Activated CD8-positive, alpha-beta memory T cell treated with anti-CD3 and anti-CD28 coated beads, Interleukin-2, amount 50 U/mL, for 1 hour (primary cell): ENCODE measurements at regions not wholly inside any gene's neighbourhood (a gene's known extent, or its start where the extent isn't known, plus 50 kb on each side); places are given as distances from the start of the nearest gene placed in this dataset.
"Not testable (repeated sequence)": the region's sequence is repeated elsewhere in the genome, so short reads cannot be mapped to it uniquely, and the experiment has no call there.

ENCODE experiments used
- DNase-seq: peaks from one replicate; pipeline ENCODE4 v3.0.0-alpha.2; 2020; ENCODE audit errors: extremely low read depth

DNA sequence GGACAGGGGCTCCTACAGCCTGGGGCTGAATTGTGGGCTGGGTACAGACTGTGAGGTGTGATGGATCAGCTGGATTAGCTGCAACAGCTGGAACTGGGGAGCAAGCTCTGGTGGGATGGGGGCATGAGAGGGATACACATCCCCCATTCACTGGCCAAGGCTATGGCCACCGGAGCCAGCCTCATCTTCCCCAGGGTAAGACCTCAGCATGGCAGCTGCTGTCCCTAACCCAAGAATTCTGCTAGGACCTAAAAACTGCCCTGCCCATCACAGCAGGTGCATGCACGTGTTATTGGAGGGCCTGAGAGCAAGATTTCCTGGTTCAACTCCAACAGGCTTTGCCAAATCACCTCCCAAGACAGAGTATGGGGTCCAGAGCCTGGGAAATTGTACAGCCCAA lies 258.6 kb upstream of the AGTR2 start:
- no peak for DNase-seq

- no peak for DNase-seq
These were observed 258.1 kb upstream of the AGTR2 start for GRCh38 chrX:115912372-115912897.

- DNase-seq: no peak
These were observed 257.0 kb upstream of the AGTR2 start for GRCh38 chrX:115913575-115913974.

GRCh38 chrX:115915625-115916024 lies 254.9 kb upstream of the AGTR2 start:
- not testable (repeated sequence) for DNase-seq

GRCh38 chrX:115929480-115929879 lies 241.1 kb upstream of the AGTR2 start:
- DNase-seq: no peak

DNA sequence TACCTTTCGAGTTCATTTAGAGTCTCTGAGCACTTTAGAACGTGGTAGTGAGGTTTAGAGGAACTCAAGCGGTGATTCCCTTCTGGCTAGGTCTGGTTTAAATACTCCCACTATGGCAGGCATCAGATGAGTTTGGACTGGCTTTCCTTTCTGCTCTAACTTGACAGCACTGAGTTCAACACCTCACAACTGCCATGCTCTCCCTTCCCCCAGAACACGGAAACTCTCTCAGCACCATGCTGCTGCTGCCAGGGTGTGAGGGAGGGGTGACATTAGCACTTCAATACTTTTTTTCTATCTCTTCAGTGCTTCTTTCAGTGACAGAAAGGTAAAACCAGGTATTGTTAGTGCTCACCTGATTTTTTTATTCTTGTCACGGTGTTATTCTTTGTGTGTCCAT lies 234.5 kb upstream of the AGTR2 start:
- DNase-seq: no peak

DNA sequence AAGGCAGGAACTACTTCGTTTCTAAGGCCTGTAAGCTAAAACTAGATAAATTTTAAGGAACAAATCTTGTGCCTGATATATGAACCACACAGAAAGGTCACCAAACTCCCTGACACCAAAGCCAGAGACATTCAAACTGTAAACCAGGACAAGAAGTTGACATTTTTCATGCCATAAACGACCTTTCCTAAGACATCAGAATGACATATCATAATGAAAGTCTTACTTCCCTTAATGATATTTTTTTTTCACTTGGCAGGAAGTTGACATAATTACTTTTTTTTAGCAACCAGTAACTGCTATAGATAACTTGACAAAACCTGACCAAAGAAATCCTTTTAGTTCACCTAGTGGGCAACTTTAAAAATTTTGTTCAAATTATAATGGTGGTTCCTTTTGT lies 231.5 kb upstream of the AGTR2 start:
- DNase-seq: no peak

DNA sequence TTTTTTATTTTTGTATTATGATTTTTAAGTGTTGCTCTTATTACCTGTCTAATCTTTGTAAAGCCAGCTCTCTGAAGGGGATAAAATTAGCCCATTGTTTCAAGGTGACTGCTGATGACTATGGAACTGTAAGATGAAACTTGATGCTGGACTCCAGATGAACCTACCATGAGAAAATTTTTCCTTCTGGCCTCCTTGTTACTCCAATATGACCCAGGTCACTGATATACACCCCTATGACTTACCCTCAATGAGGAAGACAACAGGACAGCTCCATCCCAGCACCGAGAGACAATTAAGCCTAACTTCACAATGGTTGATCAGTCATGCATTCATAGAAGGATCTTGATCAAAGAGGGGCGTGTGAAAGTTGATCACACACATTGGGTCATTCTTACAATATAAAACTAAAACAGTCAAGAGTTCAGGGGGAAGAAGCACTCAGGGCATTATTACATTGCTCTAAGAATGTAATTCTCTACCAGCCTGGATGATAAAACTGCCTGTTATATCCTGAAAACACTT lies 230.8 kb upstream of the AGTR2 start:
- no peak for DNase-seq

DNA sequence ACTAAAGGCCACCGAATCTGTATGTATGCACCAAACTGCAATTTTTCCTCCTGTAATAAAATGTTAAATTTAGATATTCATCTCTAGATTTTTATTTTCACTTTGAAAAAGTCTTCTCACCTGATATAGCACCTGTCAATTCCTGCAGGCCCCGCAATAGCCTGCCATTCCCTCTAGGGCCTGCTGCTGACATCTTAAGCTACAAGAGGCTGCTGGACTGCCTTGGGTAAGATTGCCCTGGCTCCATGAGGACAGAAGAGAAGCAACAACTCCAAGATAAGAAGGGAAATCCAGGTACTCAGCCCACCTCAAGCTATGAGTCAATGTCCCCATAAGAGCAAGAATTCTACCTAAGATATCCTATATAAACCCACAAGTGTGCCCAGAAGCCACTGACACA lies 230.2 kb upstream of the AGTR2 start:
- no peak for DNase-seq

- peak; percentile 10 for DNase-seq
These were observed 229.6 kb upstream of the AGTR2 start for GRCh38 chrX:115940888-115941332.

- DNase-seq: no peak
These were observed 229.2 kb upstream of the AGTR2 start for GRCh38 chrX:115941388-115941787.

GRCh38 chrX:115946059-115946458 lies 224.5 kb upstream of the AGTR2 start:
- no peak for DNase-seq

- DNase-seq: no peak
These were observed 222.3 kb upstream of the AGTR2 start for GRCh38 chrX:115948018-115948923.

GRCh38 chrX:115949900-115950822 lies 220.4 kb upstream of the AGTR2 start:
- no peak for DNase-seq

DNA sequence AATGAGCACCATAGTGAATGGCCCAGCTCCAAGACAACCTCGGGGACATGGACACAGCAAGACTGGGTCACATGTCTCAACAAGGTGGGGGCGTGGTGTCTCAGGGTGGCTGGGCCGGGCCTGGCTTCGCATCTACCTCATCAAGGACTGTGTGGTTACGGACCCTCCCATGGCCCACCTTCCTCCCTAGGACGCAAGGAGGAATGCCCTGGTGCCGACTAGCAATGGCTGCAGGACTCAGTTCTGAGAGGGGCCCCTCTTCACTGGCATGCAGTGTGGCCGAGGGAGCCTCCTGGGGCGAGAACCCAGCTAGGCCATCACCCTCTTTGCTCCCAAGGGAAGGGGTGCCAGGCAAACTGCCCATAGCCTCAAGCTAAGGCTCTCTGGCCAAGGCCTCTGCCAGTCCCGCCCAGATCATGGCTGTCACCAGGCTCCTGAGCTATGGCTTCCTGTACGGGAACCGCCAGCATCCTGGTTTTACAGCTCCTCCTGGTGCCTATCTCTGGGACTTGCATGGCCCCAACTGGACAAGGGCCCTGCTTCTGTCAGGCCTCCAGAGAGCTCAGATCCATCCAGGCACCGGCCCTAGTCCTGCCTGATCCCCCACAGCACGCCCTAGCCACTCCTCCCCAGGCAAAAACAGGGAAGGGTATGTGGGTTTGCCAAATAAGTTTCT lies 218.0 kb upstream of the AGTR2 start:
- no peak for DNase-seq

DNA sequence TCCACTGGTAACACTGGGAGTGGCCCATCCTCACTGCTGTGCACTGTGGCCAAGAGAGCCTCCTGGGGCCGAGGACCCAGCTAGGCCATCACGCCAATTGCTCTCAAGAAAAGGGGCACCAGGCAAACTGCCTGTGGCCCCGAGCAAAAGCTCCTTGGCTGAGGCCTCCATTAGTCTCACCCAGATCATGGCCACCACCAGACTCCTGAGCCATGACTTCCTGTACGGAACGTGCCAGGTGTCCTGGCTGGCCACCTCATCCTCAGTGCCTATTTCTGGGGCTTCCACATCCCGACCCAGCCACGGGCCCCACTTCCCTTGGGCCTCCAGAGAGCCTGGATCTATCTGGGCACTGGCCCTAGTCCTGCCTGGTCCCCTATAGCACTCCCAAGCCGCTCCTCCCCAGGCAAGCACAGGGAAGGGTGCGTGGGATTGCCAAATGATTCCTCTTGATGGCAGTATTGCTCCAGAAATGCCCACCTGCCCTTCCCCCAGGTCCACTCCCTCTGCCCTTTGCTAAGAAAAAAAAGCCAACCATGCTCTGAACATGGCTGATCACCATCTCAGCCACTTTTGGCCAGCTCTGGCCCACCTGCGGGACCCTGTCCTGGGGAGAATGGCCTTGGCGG lies 212.6 kb upstream of the AGTR2 start:
- DNase-seq: no peak

- DNase-seq: no peak
These were observed 211.7 kb upstream of the AGTR2 start for GRCh38 chrX:115958687-115959359.

DNA sequence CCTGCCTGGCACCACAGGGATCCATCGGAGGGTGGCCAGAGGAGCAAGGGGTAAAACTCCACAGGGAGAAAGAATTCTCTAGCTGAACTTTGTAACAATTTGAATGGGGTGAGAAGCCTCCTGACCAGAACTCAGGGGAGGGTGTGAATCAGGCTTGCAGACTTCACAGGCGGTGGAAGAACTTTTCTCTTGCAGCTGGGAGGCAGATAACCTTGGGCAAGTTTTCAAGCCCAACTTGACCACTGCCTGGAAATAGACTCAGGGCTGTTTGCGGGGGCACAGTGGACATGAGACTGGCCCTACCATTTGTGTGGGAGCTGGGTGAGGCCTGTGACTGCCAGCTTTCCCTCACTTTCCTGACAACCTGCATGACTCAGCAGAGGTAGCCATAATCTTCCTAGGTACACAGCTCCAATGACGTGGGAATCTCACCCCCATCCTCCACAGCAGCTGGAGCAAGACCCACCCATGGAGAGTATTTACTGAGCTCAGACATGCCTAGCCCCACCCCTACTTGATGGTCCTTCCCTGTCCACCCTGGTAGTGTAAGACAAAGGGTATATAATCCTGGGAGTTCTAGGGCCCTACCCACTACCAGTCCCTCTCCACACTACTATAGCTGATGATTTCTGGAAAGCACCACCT lies 210.0 kb upstream of the AGTR2 start:
- no peak for DNase-seq

DNA sequence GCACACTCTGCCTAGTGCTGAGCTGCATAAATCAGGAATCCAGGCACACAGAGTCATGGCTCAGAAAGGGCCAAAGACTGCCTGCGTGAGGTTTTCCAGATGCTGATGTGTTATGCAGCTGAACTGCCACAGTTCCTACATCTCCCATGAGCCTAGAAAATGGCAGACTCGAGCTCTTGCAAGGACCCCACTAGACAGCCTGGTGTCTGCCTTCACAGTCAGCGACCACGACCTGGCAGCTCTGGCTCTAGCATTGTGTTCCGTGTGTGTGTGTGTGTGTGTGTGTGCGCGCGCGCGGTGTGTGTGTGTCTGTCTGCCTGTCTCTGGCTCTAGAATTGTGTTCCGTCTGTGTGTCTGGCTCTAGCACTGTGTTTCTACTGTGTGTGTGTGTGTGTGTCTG lies 203.6 kb upstream of the AGTR2 start:
- DNase-seq: no peak
